Spleen (tissue), 11 donors: ENCODE measurements at regions not wholly inside any gene's neighbourhood (a gene's known extent, or its start where the extent isn't known, plus 50 kb on each side); places are given as distances from the start of the nearest gene placed in this dataset.

ENCODE experiments used
- DNase-seq: peaks from one replicate; pipeline ENCODE4 v3.0.0-alpha.2; 2020
- H3K27ac ChIP-seq, 8 donors: fragments of 200-600 bp; sonication (generic) in 7 of 8; 1 replicate in 4 of 8; 2 replicates in 4 of 8; pipeline versions ENCODE4 v1.5.0 to v1.8.0; 2016 to 2021; ENCODE audit warnings: inconsistent platforms in 4 of 8, mild to moderate bottlenecking in 4 of 8, moderate library complexity in 1 of 8
- H3K27me3 ChIP-seq, 7 donors: fragments of 200-600 bp; sonication (generic) in 6 of 7; replicated peaks in 1 of 7; 1 replicate in 4 of 7; 2 replicates in 3 of 7; pipeline versions ENCODE4 v1.5.0 to v1.8.0; 2016 to 2021; ENCODE audit warnings: inconsistent platforms in 3 of 7, mild to moderate bottlenecking in 1 of 7
- H3K36me3 ChIP-seq, 6 donors: fragments of 200-600 bp; sonication (generic) in 5 of 6; 1 replicate in 4 of 6; 2 replicates in 2 of 6; pipeline versions ENCODE4 v1.5.0 to v1.8.0; 2016 to 2021; ENCODE audit warnings: inconsistent platforms in 2 of 6
- H3K4me1 ChIP-seq, 6 donors: fragments of 200-600 bp; sonication (generic) in 5 of 6; 1 replicate in 3 of 6; 2 replicates in 3 of 6; pipeline versions ENCODE4 v1.5.0 to v1.8.0; 2016 to 2021; ENCODE audit warnings: inconsistent platforms in 3 of 6
- H3K4me3 ChIP-seq, 8 donors: fragments of 200-600 bp; sonication (generic) in 7 of 8; 1 replicate in 4 of 8; 2 replicates in 4 of 8; pipeline versions ENCODE4 v1.5.0 to v1.8.0; 2016 to 2021; ENCODE audit warnings: inconsistent platforms in 4 of 8, mild to moderate bottlenecking in 4 of 8, moderate library complexity in 2 of 8
- H3K9me3 ChIP-seq, 8 donors: fragments of 200-600 bp; sonication (generic) in 7 of 8; 1 replicate in 4 of 8; 2 replicates in 4 of 8; pipeline versions ENCODE4 v1.5.0 to v1.8.0; 2016 to 2021; ENCODE audit warnings: inconsistent platforms in 4 of 8
- CTCF ChIP-seq, 11 experiments: fragments of 200-600 bp in 7 of 11; fragments of 450-650 bp in 4 of 11; sonication (generic) in 4 of 11; IDR thresholded peaks in 8 of 11; conservative IDR thresholded peaks in 3 of 11; 1 replicate in 7 of 11; 2 replicates in 4 of 11; pipeline versions ENCODE4 v1.4.0 to v1.8.0; 2016 to 2021; ENCODE audit warnings: antibody characterized with exemption in 11 of 11, inconsistent platforms in 4 of 11, mild to moderate bottlenecking in 1 of 11
- POLR2A ChIP-seq, 3 donors: fragments of 450-650 bp; IDR thresholded peaks; one replicate each; pipeline ENCODE4 v1.5.1; 2017; ENCODE audit warnings: antibody characterized with exemption in 3 of 3, mild to moderate bottlenecking in 1 of 3
- POLR2AphosphoS5 ChIP-seq, 3 donors: sonication (generic); formaldehyde crosslinking; IDR thresholded peaks; one replicate each; pipeline ENCODE4 v1.5.1; 2017; ENCODE audit warnings: antibody characterized with exemption in 3 of 3
- WGBS, 5 donors: extraction: QIAGEN DNeasy Blood & Tissue Kit in 3 of 5; methylation state at CpG; one replicate each; pipeline versions ENCODE4 v1.1.5 to v1.1.7; 2013 to 2018; 5-methylcytosine and 5-hydroxymethylcytosine counted together
- intact Hi-C: fragments of 100-400 bp; cut with DNase I; formaldehyde crosslinking; loops from one replicate; pipeline ENCODE4 v1.15.0; 2023; ENCODE audit warnings: low total_unique reads
- donor health status: healthy with polysubstance abuse.
- donor health status: DM: no; HTN: no; CAD: no; lungs with moderate emphysema.
- donor health status: DM: no; HTN: no; CAD: no.
- donor health status: Bipolar disorder and iron deficiency.
- donor health status: healthy.
- donor health status: DM: no; HTN: no; CAD: no.
- donor health status: DM: yes; HTN: yes; CAD: no.

GRCh38 chr4:176475067-176475466 lies 155.3 kb downstream of the SPCS3 start:
- H3K27me3 ChIP-seq, result no peaks in the 10 kb centered on the region
- 59 to 89% (median 84%) methylated on average over 4 of the region's 4 CpGs for WGBS, 5 donors
- DNase-seq, result no peak
- peaks cover 0 to 35% (median 25%) of the 10 kb centered on the region in 8 donors for H3K9me3 ChIP-seq
- no peak overlapping the region for H3K4me3 ChIP-seq
- H3K4me1 ChIP-seq, result no peaks in the 10 kb centered on the region
- TF ChIP-seq POLR2A (IDR thresholded peaks at IDR 0.05), result no peak
- no peak for TF ChIP-seq CTCF (IDR thresholded peaks at IDR 0.05 in 8 of 11, conservative IDR thresholded peaks at IDR 0.05 in 3 of 11)
- TF ChIP-seq POLR2AphosphoS5 (IDR thresholded peaks at IDR 0.05), result no peak
- intact Hi-C loops, result no loop called here
- no peak overlapping the region for H3K27ac ChIP-seq
- H3K36me3 ChIP-seq, result no peaks in the 10 kb centered on the region

GRCh38 chr4:176478076-176478475 lies 158.3 kb downstream of the SPCS3 start:
- Histone ChIP-seq H3K36me3 (no peaks in the 10 kb centered on the region), H3K27ac (no peak overlapping the region), H3K27me3 (no peaks in the 10 kb centered on the region), H3K9me3 (peaks cover 0 to 34% (median 25%) of the 10 kb centered on the region in 8 donors), H3K4me1 (no peaks in the 10 kb centered on the region), H3K4me3 (no peak overlapping the region)
- intact Hi-C loops, result no loop called here
- TF ChIP-seq POLR2AphosphoS5 (IDR thresholded peaks at IDR 0.05) (no peak), CTCF (IDR thresholded peaks at IDR 0.05 in 8 of 11, conservative IDR thresholded peaks at IDR 0.05 in 3 of 11) (no peak), POLR2A (IDR thresholded peaks at IDR 0.05) (no peak)
- 23 to 27% (median 25%) methylated on average over 2 of the region's 2 CpGs for WGBS, 5 donors
- DNase-seq, result no peak

GRCh38 chr4:176479767-176480166 lies 160.0 kb downstream of the SPCS3 start:
- 59 to 82% (median 74%) methylated on average over 1 of the region's 1 CpG for WGBS, 5 donors
- no peak overlapping the region for H3K4me3 ChIP-seq
- TF ChIP-seq CTCF (IDR thresholded peaks at IDR 0.05 in 8 of 11, conservative IDR thresholded peaks at IDR 0.05 in 3 of 11) (no peak), POLR2A (IDR thresholded peaks at IDR 0.05) (no peak), POLR2AphosphoS5 (IDR thresholded peaks at IDR 0.05) (no peak)
- no peaks in the 10 kb centered on the region for H3K27me3 ChIP-seq
- no peaks in the 10 kb centered on the region for H3K4me1 ChIP-seq
- no peak overlapping the region for H3K27ac ChIP-seq
- peaks cover 0 to 22% (median 18%) of the 10 kb centered on the region in 8 donors for H3K9me3 ChIP-seq
- intact Hi-C loops, result no loop called here
- no peaks in the 10 kb centered on the region for H3K36me3 ChIP-seq
- DNase-seq, result no peak

- intact Hi-C loops, result no loop called here
- no peak for DNase-seq
- TF ChIP-seq CTCF (IDR thresholded peaks at IDR 0.05 in 8 of 11, conservative IDR thresholded peaks at IDR 0.05 in 3 of 11), result no peak
- no peak for TF ChIP-seq POLR2AphosphoS5 (IDR thresholded peaks at IDR 0.05)
- TF ChIP-seq POLR2A (IDR thresholded peaks at IDR 0.05), result no peak
- no peaks in the 10 kb centered on the region for H3K36me3 ChIP-seq
- H3K4me1 ChIP-seq, result no peaks in the 10 kb centered on the region
- H3K27ac ChIP-seq, result no peak overlapping the region
- H3K27me3 ChIP-seq, result no peaks in the 10 kb centered on the region
- H3K9me3 ChIP-seq, result no peaks in the 10 kb centered on the region
- no peak overlapping the region for H3K4me3 ChIP-seq
- 22 to 85% (median 75%) methylated on average over 3 of the region's 3 CpGs for WGBS, 5 donors
Measured at GRCh38 chr4:176482972-176483371, 163.2 kb downstream of the SPCS3 start.
